ENCODE measurements at regions not wholly inside any gene's neighbourhood (a gene's known extent, or its start where the extent isn't known, plus 50 kb on each side); places are given as distances from the start of the nearest gene placed in this dataset.

- TF ChIP-seq POLR2AphosphoS5 (IDR thresholded peaks at IDR 0.05; ENCODE audit: low read depth) (no peak), CTCF (conservative IDR thresholded peaks at IDR 0.05; ENCODE audit: low read depth in 2 of 2) (no peak), EZH2phosphoT487 (IDR thresholded peaks at IDR 0.05; ENCODE audit: unreplicated experiment) (no peak), EZH2 (IDR thresholded peaks at IDR 0.05; ENCODE audit: low read depth, unreplicated experiment) (no peak), ZNF114 (CRISPR knock-in tag; IDR thresholded peaks at IDR 0.05) (no peak)
Observed at GRCh38 chr10:2197663-2198062, 460.3 kb upstream of the ADARB2 start.
